IMR-90 (cell line): ENCODE measurements at regions not wholly inside any gene's neighbourhood (a gene's known extent, or its start where the extent isn't known, plus 50 kb on each side); places are given as distances from the start of the nearest gene placed in this dataset.

Experiments used
- ATAC-seq: fragments of 200-7000 bp; cut with Tn5 transposase; 2 replicates; pipeline ENCODE4 v1.9.1; 2020; ENCODE audit warnings: low read depth, mild to moderate bottlenecking, moderate library complexity
- BruUV-seq: library from RNA; stranded (reverse); fragments of 400-500 nt; replicated peaks from 2 replicates; lab custom pipeline; 2021; lab: Mats Ljungman, UMichigan
- CTCF ChIA-PET: fragments of 300-600 bp; formaldehyde crosslinking; extraction: SDS; loops from one replicate; lab custom pipeline; 2021; ENCODE audit warnings: antibody characterized with exemption; lab: Yijun Ruan, JAX
- POLR2A ChIA-PET: fragments of 300-600 bp; sonication (Branson Sonifier 250); formaldehyde crosslinking; loops from one replicate; lab custom pipeline; 2022; ENCODE audit warnings: antibody characterized with exemption; ENCODE audit not compliant: unreplicated experiment; lab: Charles Lee
- DNase-seq: peaks from one replicate; pipeline ENCODE4 v3.0.0; 2013
- H2AFZ ChIP-seq: replicated peaks from 2 replicates; pipeline ENCODE3; 2013; ENCODE audit warnings: low read length, mild to moderate bottlenecking; ENCODE audit not compliant: poor library complexity
- H2AK5ac ChIP-seq: 2 replicates; pipeline ENCODE4 v1.6.1; 2013; ENCODE audit warnings: low read depth, low read length, inconsistent platforms
- H2AK9ac ChIP-seq: replicated peaks from 2 replicates; pipeline ENCODE3; 2013; ENCODE audit warnings: mild to moderate bottlenecking, low read depth, low read length, moderate library complexity; ENCODE audit not compliant: poor library complexity
- H2BK120ac ChIP-seq: 2 replicates; pipeline ENCODE4 v1.6.1; 2013; ENCODE audit warnings: low read depth, low read length, inconsistent platforms
- H2BK15ac ChIP-seq: 3 replicates; pipeline ENCODE4 v1.6.1; 2013; ENCODE audit warnings: low read depth, low read length, inconsistent platforms
- H2BK20ac ChIP-seq: 2 replicates; pipeline ENCODE4 v1.6.1; 2013; ENCODE audit warnings: low read depth, mild to moderate bottlenecking, inconsistent platforms, low read length, moderate library complexity
- H2BK5ac ChIP-seq: 2 replicates; pipeline ENCODE4 v1.6.1; 2013; ENCODE audit warnings: mild to moderate bottlenecking, low read depth, low read length, inconsistent platforms; ENCODE audit not compliant: poor library complexity, severe bottlenecking
- H3K14ac ChIP-seq: replicated peaks from 2 replicates; pipeline ENCODE4 v1.6.1; 2013; ENCODE audit warnings: low read depth, low read length, inconsistent platforms
- H3K18ac ChIP-seq: 2 replicates; pipeline ENCODE4 v1.6.1; 2013; ENCODE audit warnings: low read depth, low read length, control low read depth
- H3K23ac ChIP-seq: 2 replicates; pipeline ENCODE4 v1.6.1; 2013; ENCODE audit warnings: low read depth, low read length, inconsistent platforms
- H3K27ac ChIP-seq: 2 replicates; pipeline ENCODE4 v1.5.1; 2013; ENCODE audit warnings: mild to moderate bottlenecking, control low read depth, low read length; ENCODE audit not compliant: insufficient read depth
- H3K27me3 ChIP-seq: 2 replicates; pipeline ENCODE4 v1.6.1; 2013; ENCODE audit warnings: low read length; ENCODE audit not compliant: control insufficient read depth, insufficient read depth
- H3K36me3 ChIP-seq: 2 replicates; pipeline ENCODE4 v1.6.1; 2013; ENCODE audit warnings: low read length, mixed read lengths; ENCODE audit not compliant: control insufficient read depth, insufficient read depth
- H3K4ac ChIP-seq: 2 replicates; pipeline ENCODE4 v1.6.1; 2013; ENCODE audit warnings: low read depth, low read length, inconsistent platforms
- H3K4me1 ChIP-seq: 2 replicates; pipeline ENCODE4 v1.6.1; 2013; ENCODE audit warnings: low read length, mixed read lengths; ENCODE audit not compliant: control insufficient read depth, insufficient read depth
- H3K4me2 ChIP-seq: 2 replicates; pipeline ENCODE4 v1.6.1; 2013; ENCODE audit warnings: low read depth, mild to moderate bottlenecking, control low read depth, low read length, moderate library complexity
- H3K4me3 ChIP-seq: 2 replicates; pipeline ENCODE4 v1.5.1; 2013; ENCODE audit warnings: low read depth, mild to moderate bottlenecking, control low read depth, low read length, moderate library complexity; ENCODE audit not compliant: insufficient read depth
- H3K56ac ChIP-seq: 2 replicates; pipeline ENCODE4 v1.6.1; 2013; ENCODE audit warnings: low read length, inconsistent platforms; ENCODE audit not compliant: insufficient read depth; ENCODE audit errors: extremely low read depth
- H3K79me1 ChIP-seq, 2 experiments: 2 replicates each; pipeline ENCODE4 v1.6.1; 2013; ENCODE audit warnings: low read length in 2 of 2, inconsistent platforms in 1 of 2, low read depth in 1 of 2
- H3K9ac ChIP-seq: 2 replicates; pipeline ENCODE4 v1.6.1; 2013; ENCODE audit warnings: low read depth, low read length, control low read depth
- H3K9me1 ChIP-seq: 2 replicates; pipeline ENCODE4 v1.6.1; 2013; ENCODE audit warnings: low read length, inconsistent platforms; ENCODE audit not compliant: insufficient read depth
- H3K9me3 ChIP-seq: 2 replicates; pipeline ENCODE4 v1.6.1; 2013; ENCODE audit warnings: low read length; ENCODE audit not compliant: control insufficient read depth, insufficient read depth
- H4K20me1 ChIP-seq: 2 replicates; pipeline ENCODE4 v1.6.1; 2013; ENCODE audit warnings: low read length, inconsistent platforms; ENCODE audit not compliant: insufficient read depth
- H4K5ac ChIP-seq: 2 replicates; pipeline ENCODE4 v1.6.1; 2013; ENCODE audit warnings: mild to moderate bottlenecking, low read depth, low read length, control low read depth
- H4K8ac ChIP-seq, 2 experiments: 2 replicates each; pipeline ENCODE4 v1.6.1; 2013; ENCODE audit warnings: low read depth in 2 of 2, low read length in 2 of 2, control low read depth in 1 of 2, inconsistent platforms in 1 of 2
- H4K91ac ChIP-seq: 2 replicates; pipeline ENCODE4 v1.6.1; 2013; ENCODE audit warnings: low read depth, low read length, inconsistent platforms; ENCODE audit not compliant: insufficient read depth
- BHLHE40 ChIP-seq: fragments of 150-350 bp; IDR thresholded peaks from 2 replicates; pipeline ENCODE4 v1.6.1; 2016; ENCODE audit warnings: mild to moderate bottlenecking, low read depth, low read length
- CEBPB ChIP-seq: IDR thresholded peaks from 2 replicates; pipeline ENCODE4 v1.6.1; 2012; ENCODE audit warnings: low read depth, low read length, improper control_type of control experiment
- CHD1 ChIP-seq: IDR thresholded peaks from 2 replicates; pipeline ENCODE4 v1.6.1; 2012; ENCODE audit warnings: low read depth, low read length, improper control_type of control experiment
- FOS ChIP-seq: fragments of 150-350 bp; IDR thresholded peaks from 2 replicates; pipeline ENCODE4 v1.6.1; 2016; ENCODE audit warnings: low read depth, low read length
- MAFK ChIP-seq: IDR thresholded peaks from 2 replicates; pipeline ENCODE4 v1.6.1; 2012; ENCODE audit warnings: low read depth, low read length, improper control_type of control experiment
- MAZ ChIP-seq: IDR thresholded peaks from 2 replicates; pipeline ENCODE4 v1.6.1; 2012; ENCODE audit warnings: low read depth, mild to moderate bottlenecking, low read length, improper control_type of control experiment, moderate library complexity, borderline replicate concordance
- MXI1 ChIP-seq: IDR thresholded peaks from 2 replicates; pipeline ENCODE4 v1.6.1; 2012; ENCODE audit warnings: low read depth, mild to moderate bottlenecking, low read length, moderate library complexity, borderline replicate concordance
- NFE2L2 ChIP-seq: fragments of 150-350 bp; IDR thresholded peaks from 2 replicates; pipeline ENCODE4 v1.6.1; 2016; ENCODE audit warnings: low read depth, mild to moderate bottlenecking, low read length
- POLR2A ChIP-seq: IDR thresholded peaks from 2 replicates; pipeline ENCODE4 v1.6.1; 2012; ENCODE audit warnings: mild to moderate bottlenecking, low read depth, low read length
- RAD21 ChIP-seq: IDR thresholded peaks from 2 replicates; pipeline ENCODE4 v1.6.1; 2012; ENCODE audit warnings: low read length, improper control_type of control experiment
- RCOR1 ChIP-seq: IDR thresholded peaks from 2 replicates; pipeline ENCODE4 v1.6.1; 2012; ENCODE audit warnings: mild to moderate bottlenecking, low read length, improper control_type of control experiment; ENCODE audit not compliant: insufficient replicate concordance
- RFX5 ChIP-seq: IDR thresholded peaks from 2 replicates; pipeline ENCODE4 v1.8.0; 2012; ENCODE audit warnings: low read depth, mild to moderate bottlenecking, low read length, moderate library complexity
- SMC3 ChIP-seq: fragments of 150-350 bp; IDR thresholded peaks from 2 replicates; pipeline ENCODE4 v1.6.1; 2016; ENCODE audit warnings: low read depth, mild to moderate bottlenecking, antibody characterized with exemption, low read length, moderate library complexity
- USF2 ChIP-seq: fragments of 150-350 bp; IDR thresholded peaks from 2 replicates; pipeline ENCODE4 v1.6.1; 2017; ENCODE audit warnings: mild to moderate bottlenecking, antibody characterized with exemption, low read length, low read depth
- whole genome bisulfite sequencing, 2 experiments: methylation state at CpG; one replicate each; pipeline versions ENCODE4 v1.1.5 to v1.1.7; 2013; ENCODE audit warnings: missing lambda C conversion rate in 2 of 2; ENCODE audit not compliant: insufficient read length in 1 of 2; ENCODE audit errors: extremely low coverage in 2 of 2; 5-methylcytosine and 5-hydroxymethylcytosine counted together
- dilution Hi-C: fragments of 300-500 bp; cut with HindIII; formaldehyde crosslinking; loops from one replicate; pipeline ENCODE4 v1.14.3; 2018; ENCODE audit warnings: low sequenced_read_pairs; ENCODE audit not compliant: unreplicated experiment
- in situ Hi-C: fragments of 300-500 bp; cut with MboI; formaldehyde crosslinking; loops from 3 replicates; pipeline ENCODE4 v1.14.3; 2019; ENCODE audit warnings: low sequenced_read_pairs, inconsistent platforms, mixed read lengths
- intact Hi-C: fragments of 100-400 bp; cut with micrococcal nuclease; formaldehyde crosslinking; loops from 2 replicates; pipeline ENCODE4 v1.10.0; 2022
- TF ChIP-seq, protein P1 (sequence below): fragments of 150-350 bp; IDR thresholded peaks from 2 replicates; pipeline ENCODE4 v1.6.1; 2016; ENCODE audit warnings: low read depth, mild to moderate bottlenecking, low read length, moderate library complexity, borderline replicate concordance

GRCh38 chr17:77801545-77802332 is 156.8 kb upstream of the TNRC6C start:
- dilution Hi-C loops, result no loop called here
- 79% methylated on average over 12 of the region's 20 CpGs; no CpG with 5 or more reads in 1 of the 2 experiments for WGBS, 2 experiments
- no peak overlapping the region for H3K14ac ChIP-seq

More at GRCh38 chr17:77801545-77802332, 156.8 kb upstream of the TNRC6C start:
- Histone ChIP-seq H3K4me3 (no peak overlapping the region), H2AK9ac (no peak overlapping the region), H4K91ac (no peak overlapping the region), H3K23ac (no peak overlapping the region), H2BK5ac (no peak overlapping the region), H3K9ac (no peak overlapping the region), H2AK5ac (no peak overlapping the region), H3K4ac (no peak overlapping the region), H3K56ac (no peak overlapping the region), H2BK120ac (no peak overlapping the region), H2BK20ac (no peak overlapping the region), H3K18ac (no peak overlapping the region), H4K20me1 (no peaks in the 10 kb centered on the region), H2BK15ac (no peak overlapping the region), H3K9me3 (no peaks in the 10 kb centered on the region), H3K9me1 (0 out of 2 replicates have a peak, but pooled peaks cover 2% of the 10 kb centered on the region), H3K4me1 (no peaks in the 10 kb centered on the region), H4K5ac (no peak overlapping the region), H3K27me3 (peaks cover 32% of the 10 kb centered on the region), H3K4me2 (no peak overlapping the region), H3K36me3 (no peaks in the 10 kb centered on the region), H4K8ac (no peak overlapping the region), H3K27ac (no peak overlapping the region), H3K79me1 (no peaks in the 10 kb centered on the region), H2AFZ (no peak overlapping the region)
- in situ Hi-C loops (no loop called here), intact Hi-C loops (no loop called here)
- CTCF ChIA-PET, result no interaction called here
- POLR2A ChIA-PET, result no interaction called here
- BruUV-seq, result no TSS peak
- ATAC-seq, result no peak
- DNase-seq, result no peak
- TF ChIP-seq RAD21 (no peak), MAZ (no peak), MAFK (no peak), RCOR1 (no peak), NFE2L2 (no peak), CHD1 (no peak), SMC3 (no peak), POLR2A (no peak), MXI1 (no peak), FOS (no peak), RFX5 (no peak), BHLHE40 (no peak), USF2 (no peak), CEBPB (no peak)
- TF ChIP-seq, protein P1, sequence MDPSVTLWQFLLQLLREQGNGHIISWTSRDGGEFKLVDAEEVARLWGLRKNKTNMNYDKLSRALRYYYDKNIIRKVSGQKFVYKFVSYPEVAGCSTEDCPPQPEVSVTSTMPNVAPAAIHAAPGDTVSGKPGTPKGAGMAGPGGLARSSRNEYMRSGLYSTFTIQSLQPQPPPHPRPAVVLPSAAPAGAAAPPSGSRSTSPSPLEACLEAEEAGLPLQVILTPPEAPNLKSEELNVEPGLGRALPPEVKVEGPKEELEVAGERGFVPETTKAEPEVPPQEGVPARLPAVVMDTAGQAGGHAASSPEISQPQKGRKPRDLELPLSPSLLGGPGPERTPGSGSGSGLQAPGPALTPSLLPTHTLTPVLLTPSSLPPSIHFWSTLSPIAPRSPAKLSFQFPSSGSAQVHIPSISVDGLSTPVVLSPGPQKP, result no peak
